ENCODE measurements at regions not wholly inside any gene's neighbourhood (a gene's known extent, or its start where the extent isn't known, plus 50 kb on each side); places are given as distances from the start of the nearest gene placed in this dataset.

DNA sequence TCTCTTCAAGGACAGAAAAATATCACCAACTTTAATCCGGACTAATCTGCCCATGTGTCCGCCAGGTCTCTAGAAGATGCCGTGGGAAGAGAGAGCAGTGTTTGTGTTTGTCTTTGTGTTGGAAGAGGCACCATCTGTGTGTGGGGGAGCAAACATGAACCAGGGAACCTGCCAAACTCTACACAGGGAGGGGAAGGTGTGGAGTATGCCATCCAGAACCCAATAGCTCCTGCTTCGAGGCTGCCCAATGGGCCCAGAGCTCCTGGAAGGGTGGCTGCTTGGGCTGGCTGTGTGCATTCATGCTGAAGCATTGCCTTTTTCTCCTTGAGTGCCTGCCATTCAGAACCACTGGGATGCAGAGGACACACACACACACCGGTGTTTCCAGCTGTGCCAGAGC is 536.2 kb downstream of the MID1IP1 start:
- H3K4me3 Mint-ChIP-seq: no peak overlapping the region
- no peak overlapping the region for H2BK15ac ChIP-seq (ENCODE audit: low read depth, low read length)
- H3K23me2 ChIP-seq (ENCODE audit: insufficient read length, low read depth, low read length, poor library complexity, severe bottlenecking): no peaks in the 10 kb centered on the region
- H2AFZ ChIP-seq (ENCODE audit: low read length): no peak overlapping the region
- no peak overlapping the region for H4K91ac ChIP-seq (ENCODE audit: insufficient read length, low read depth, low read length)
- H2AK5ac ChIP-seq (ENCODE audit: insufficient read length, low read length): no peak overlapping the region
- H3T11ph ChIP-seq (ENCODE audit: low read length): no peak overlapping the region
- no peak overlapping the region for H3K4me2 ChIP-seq (ENCODE audit: insufficient read depth, insufficient read length, low read length)
- H3K9me3 Mint-ChIP-seq: peaks cover 63 to 76% of the 10 kb centered on the region in 2 experiments
- H3K18ac ChIP-seq (ENCODE audit: insufficient read length, low read depth, low read length): no peak overlapping the region
- DNase-seq: no peak
- H3K27ac ChIP-seq (ENCODE audit: insufficient read length, low read depth, low read length): no peak overlapping the region
- no peak overlapping the region for H2BK120ac ChIP-seq (ENCODE audit: low read depth, low read length, poor library complexity, severe bottlenecking)
- no peaks in the 10 kb centered on the region for H3K4me1 ChIP-seq (ENCODE audit: insufficient read depth, low read length)
- no peak overlapping the region for H2BK20ac ChIP-seq (ENCODE audit: low read depth, low read length, poor library complexity, severe bottlenecking)
- no peaks in the 10 kb centered on the region for H3K79me1 ChIP-seq (ENCODE audit: insufficient read depth, low read depth, low read length, poor library complexity, severe bottlenecking)
- H2BK12ac ChIP-seq (ENCODE audit: insufficient read length, low read depth, low read length): no peak overlapping the region
- no peak overlapping the region for H2BK5ac ChIP-seq (ENCODE audit: insufficient read length, low read length)
- no peak overlapping the region for H3K4ac ChIP-seq (ENCODE audit: low read depth, low read length)
- no peaks in the 10 kb centered on the region for H4K20me1 ChIP-seq (ENCODE audit: control insufficient read depth, insufficient read depth, insufficient read length)
- no peak overlapping the region for H3K9ac ChIP-seq (ENCODE audit: extremely low read depth, insufficient read length, low read length)
- no peak overlapping the region for H3K14ac ChIP-seq (ENCODE audit: insufficient read depth, low read length)
- no peaks in the 10 kb centered on the region for H3K9me3 ChIP-seq (ENCODE audit: control insufficient read depth, low read depth, low read length)
- no peak overlapping the region for H3K23ac ChIP-seq (ENCODE audit: insufficient read length, low read depth, low read length)
- H3K79me2 ChIP-seq (ENCODE audit: insufficient read depth, low read length): no peaks in the 10 kb centered on the region
- WGBS (ENCODE audit: extremely low coverage, insufficient read length, low lambda C conversion rate): no CpG with 5 or more reads among the region's 5 CpGs
- H3K4me1 Mint-ChIP-seq: no peaks in the 10 kb centered on the region
- H3K36me3 Mint-ChIP-seq (ENCODE audit: insufficient read depth in 1 of 3, low read depth in 3 of 3): no peaks in the 10 kb centered on the region; a peak in 1 of 7 replicates
- H3K27ac Mint-ChIP-seq: no peak overlapping the region
- H3K27me3 ChIP-seq (ENCODE audit: insufficient read depth, low read length): no peaks in the 10 kb centered on the region
- H4K8ac ChIP-seq (replicated peaks; ENCODE audit: insufficient read length, low read depth, low read length): no peak overlapping the region
- TF ChIP-seq CTCF (conservative IDR thresholded peaks at IDR 0.05): no peak
- no peak overlapping the region for H3K56ac ChIP-seq (ENCODE audit: insufficient read length, low read depth, low read length)
- H4K5ac ChIP-seq (ENCODE audit: insufficient read length, low read depth, low read length): no peak overlapping the region
- no peaks in the 10 kb centered on the region for H3K27me3 Mint-ChIP-seq (ENCODE audit: low read depth)

Measured in H9 (cell line).